PFSK-1 (cell line): ENCODE measurements at regions not wholly inside any gene's neighbourhood (a gene's known extent, or its start where the extent isn't known, plus 50 kb on each side); places are given as distances from the start of the nearest gene placed in this dataset.

ENCODE experiments used
- POLR2AphosphoS5 ChIP-seq: IDR thresholded peaks from 2 replicates; pipeline ENCODE4 v1.6.1; 2012; ENCODE audit warnings: low read depth, mild to moderate bottlenecking, control low read depth, low read length, moderate library complexity
- REST ChIP-seq, 2 experiments: IDR thresholded peaks; 2 replicates each; pipeline versions ENCODE4 v1.6.1 to v1.8.0; 2011 to 2012; ENCODE audit warnings: low read depth in 2 of 2, low read length in 2 of 2, control low read depth in 1 of 2, inconsistent platforms in 1 of 2, mild to moderate bottlenecking in 1 of 2, moderate library complexity in 1 of 2; ENCODE audit not compliant: insufficient read depth in 1 of 2
- SIN3A ChIP-seq: IDR thresholded peaks from 2 replicates; pipeline ENCODE4 v1.6.1; 2012; ENCODE audit warnings: mild to moderate bottlenecking, low read length, moderate library complexity, borderline replicate concordance; ENCODE audit not compliant: insufficient read depth

- TF ChIP-seq POLR2AphosphoS5 (no peak), SIN3A (no peak), REST (IDR thresholded peaks at IDR 0.05; ENCODE audit: insufficient read depth in 1 of 2, low read depth in 2 of 2, low read length in 2 of 2) (no peak)
Measured at GRCh38 chr14:96705422-96706092, 91.6 kb upstream of the VRK1 start.
